ENCODE measurements at regions not wholly inside any gene's neighbourhood (a gene's known extent, or its start where the extent isn't known, plus 50 kb on each side); places are given as distances from the start of the nearest gene placed in this dataset.

DNA sequence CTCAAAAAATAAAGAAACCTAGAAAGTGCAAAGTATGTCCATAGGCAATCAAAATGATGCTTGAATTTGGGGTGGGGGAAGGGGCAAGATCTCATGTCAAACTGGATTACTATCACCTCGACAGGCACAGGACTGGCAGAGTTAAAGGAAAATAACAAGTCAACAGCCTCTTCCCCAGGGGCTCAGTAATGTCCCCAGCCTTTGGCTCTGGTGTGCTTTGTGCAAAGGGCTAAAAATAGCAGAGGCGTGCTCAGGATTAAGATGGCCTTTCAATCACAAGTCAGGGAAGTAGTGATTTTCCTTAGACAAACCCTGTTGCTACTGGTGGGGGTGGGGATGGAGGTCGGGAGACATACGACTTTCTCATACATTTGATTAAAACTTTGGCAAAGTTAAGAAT is 63.5 kb upstream of the OLIG2 start:
- TF ChIP-seq, protein P1, sequence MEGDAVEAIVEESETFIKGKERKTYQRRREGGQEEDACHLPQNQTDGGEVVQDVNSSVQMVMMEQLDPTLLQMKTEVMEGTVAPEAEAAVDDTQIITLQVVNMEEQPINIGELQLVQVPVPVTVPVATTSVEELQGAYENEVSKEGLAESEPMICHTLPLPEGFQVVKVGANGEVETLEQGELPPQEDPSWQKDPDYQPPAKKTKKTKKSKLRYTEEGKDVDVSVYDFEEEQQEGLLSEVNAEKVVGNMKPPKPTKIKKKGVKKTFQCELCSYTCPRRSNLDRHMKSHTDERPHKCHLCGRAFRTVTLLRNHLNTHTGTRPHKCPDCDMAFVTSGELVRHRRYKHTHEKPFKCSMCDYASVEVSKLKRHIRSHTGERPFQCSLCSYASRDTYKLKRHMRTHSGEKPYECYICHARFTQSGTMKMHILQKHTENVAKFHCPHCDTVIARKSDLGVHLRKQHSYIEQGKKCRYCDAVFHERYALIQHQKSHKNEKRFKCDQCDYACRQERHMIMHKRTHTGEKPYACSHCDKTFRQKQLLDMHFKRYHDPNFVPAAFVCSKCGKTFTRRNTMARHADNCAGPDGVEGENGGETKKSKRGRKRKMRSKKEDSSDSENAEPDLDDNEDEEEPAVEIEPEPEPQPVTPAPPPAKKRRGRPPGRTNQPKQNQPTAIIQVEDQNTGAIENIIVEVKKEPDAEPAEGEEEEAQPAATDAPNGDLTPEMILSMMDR (conservative IDR thresholded peaks at IDR 0.05; ENCODE audit: low read length) = no peak
- TF ChIP-seq EZH2phosphoT487 (IDR thresholded peaks at IDR 0.05; ENCODE audit: borderline replicate concordance, low read depth, low read length) = no peak
